Fibroblast of mammary gland (primary cell): ENCODE measurements at regions not wholly inside any gene's neighbourhood (a gene's known extent, or its start where the extent isn't known, plus 50 kb on each side); places are given as distances from the start of the nearest gene placed in this dataset.
"Not testable (repeated sequence)": the region's sequence is repeated elsewhere in the genome, so short reads cannot be mapped to it uniquely, and the experiment has no call there.

Source experiments
- DNase-seq: peaks from one replicate; pipeline ENCODE4 v3.0.0-alpha.2; 2010; ENCODE audit warnings: low read depth
- H3K4me3 ChIP-seq: 2 replicates; pipeline ENCODE4 v1.5.1; 2011; ENCODE audit warnings: low read depth, mild to moderate bottlenecking, low read length, moderate library complexity; ENCODE audit not compliant: control insufficient read depth
- TF ChIP-seq, protein P1 (sequence below): conservative IDR thresholded peaks from 2 replicates; pipeline ENCODE4 v1.5.1; 2011; ENCODE audit warnings: low read depth, low read length, inconsistent platforms; ENCODE audit not compliant: control insufficient read depth, insufficient read depth

DNA sequence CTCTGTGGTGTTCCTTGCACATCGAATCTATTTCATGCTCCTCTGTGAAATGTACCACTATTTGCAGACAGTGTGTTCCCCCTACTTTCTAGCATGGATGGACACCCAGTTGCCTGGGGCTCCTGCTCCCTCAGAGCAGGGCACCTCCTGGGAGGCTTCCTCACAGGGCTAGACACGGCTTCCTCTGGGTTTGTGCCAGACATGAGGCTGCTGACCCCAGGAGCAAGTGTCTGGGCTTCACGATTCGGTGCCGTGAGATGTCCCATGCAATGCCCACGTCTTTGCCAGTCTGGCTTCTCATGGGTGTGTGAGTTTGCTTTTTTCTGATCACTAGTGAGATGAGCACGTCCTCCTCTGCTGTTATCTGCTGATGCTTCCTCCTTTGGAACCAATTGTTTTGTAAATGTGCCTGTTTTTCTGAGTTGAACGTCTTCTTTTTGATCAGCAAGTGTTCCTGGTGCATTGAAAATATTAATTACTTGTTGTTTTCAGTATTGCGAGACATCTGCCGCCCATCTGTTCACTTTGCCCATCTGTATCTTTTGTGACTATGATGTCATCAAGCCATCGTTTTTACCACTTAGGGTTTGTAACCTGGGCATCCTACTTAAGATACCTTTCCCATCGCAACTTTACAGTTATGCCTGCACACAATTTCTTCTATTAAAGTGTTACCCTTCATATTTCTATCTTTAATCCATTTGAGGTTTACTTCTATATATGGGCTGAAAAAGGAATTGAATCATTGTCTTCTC, 92.0 kb downstream of the TTLL2 start:
- DNase-seq, result no peak
- H3K4me3 ChIP-seq, result no peak overlapping the region
- TF ChIP-seq, protein P1, sequence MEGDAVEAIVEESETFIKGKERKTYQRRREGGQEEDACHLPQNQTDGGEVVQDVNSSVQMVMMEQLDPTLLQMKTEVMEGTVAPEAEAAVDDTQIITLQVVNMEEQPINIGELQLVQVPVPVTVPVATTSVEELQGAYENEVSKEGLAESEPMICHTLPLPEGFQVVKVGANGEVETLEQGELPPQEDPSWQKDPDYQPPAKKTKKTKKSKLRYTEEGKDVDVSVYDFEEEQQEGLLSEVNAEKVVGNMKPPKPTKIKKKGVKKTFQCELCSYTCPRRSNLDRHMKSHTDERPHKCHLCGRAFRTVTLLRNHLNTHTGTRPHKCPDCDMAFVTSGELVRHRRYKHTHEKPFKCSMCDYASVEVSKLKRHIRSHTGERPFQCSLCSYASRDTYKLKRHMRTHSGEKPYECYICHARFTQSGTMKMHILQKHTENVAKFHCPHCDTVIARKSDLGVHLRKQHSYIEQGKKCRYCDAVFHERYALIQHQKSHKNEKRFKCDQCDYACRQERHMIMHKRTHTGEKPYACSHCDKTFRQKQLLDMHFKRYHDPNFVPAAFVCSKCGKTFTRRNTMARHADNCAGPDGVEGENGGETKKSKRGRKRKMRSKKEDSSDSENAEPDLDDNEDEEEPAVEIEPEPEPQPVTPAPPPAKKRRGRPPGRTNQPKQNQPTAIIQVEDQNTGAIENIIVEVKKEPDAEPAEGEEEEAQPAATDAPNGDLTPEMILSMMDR, result no peak

DNA sequence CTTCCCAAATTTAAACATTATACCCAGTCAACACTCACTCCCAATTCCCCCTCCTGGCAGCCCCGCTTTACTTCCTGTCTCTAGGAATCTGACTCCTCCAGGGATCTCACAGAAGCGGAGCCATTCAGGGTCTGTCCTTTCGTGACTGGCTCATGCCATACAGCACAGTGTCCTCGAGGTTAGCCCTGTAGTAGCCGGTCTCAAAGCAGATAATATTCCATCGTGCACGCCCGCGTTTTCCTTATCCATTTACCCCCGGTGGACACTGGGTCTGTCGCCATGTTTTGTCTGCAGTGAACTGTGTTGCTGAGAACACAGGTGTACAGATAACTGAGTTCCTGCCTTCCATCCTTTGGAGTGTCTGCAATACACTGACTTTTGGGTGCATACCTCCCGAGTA, 95.3 kb downstream of the TTLL2 start:
- TF ChIP-seq, protein P1, result no peak

DNA sequence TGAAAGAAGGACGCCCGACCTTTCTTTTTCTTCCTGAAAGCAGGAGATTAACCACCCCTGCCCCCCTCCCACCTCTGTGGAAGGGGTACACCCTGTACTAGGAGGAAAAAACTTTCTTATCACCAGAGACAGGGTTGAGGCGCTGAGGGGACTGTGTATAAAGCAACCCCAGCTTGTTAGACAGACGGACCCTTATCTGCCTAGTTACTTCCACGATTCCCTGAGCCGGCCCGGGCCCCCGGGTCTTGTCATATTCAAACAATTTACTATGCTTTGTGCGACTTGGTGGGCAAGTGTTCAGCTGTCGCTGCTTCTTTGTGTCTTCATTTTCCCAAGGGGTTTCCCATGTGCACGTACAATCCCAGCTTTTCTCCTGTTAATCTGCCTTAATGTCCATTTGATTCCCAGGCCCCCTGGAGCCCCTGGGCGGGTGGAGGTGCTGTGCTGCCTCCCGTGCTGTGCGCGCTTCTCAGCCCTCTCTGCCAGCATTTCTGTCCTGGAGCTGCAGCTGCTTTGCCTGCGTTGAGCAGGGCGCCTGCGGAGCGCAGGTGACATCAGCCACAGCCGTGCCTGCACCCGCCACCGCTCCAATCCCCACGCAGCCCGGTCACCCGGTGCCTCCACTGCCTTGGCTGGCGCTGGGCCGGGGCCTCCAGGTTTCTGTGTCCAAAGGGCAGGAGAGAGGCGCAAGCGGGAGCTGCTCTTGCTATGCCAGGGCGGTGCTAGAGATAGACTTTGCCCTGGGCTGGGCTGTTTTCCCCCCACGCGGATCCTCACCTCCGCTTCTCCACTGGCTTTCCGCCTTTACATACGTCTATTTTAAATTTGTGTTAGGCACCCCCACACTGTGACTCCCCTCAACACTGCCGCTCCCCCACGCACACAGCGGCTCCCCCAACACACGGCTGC, 96.2 kb downstream of the TTLL2 start:
- DNase-seq, result no peak
- H3K4me3 ChIP-seq, result no peak overlapping the region
- TF ChIP-seq, protein P1, result no peak

More for the DNA sequence above, 95.3 kb downstream of the TTLL2 start:
- no peak for DNase-seq
- H3K4me3 ChIP-seq, result no peak overlapping the region

DNA sequence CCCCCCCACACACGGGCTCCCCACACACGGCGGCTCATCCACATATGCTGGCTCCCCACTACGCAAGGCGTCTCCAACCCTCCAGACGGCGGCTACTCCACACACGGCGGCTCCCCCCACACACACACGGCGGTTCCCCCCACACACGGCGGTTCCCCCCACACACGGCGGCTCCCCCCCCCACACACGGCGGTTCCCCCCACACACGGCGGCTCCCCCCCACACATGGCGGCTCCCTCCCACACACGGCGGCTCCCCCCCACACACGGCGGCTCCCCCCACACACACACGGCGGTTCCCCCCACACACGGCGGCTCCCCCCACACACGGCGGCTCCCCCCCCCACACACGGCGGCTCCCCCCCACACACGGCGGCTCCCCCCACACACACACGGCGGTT, 97.1 kb downstream of the TTLL2 start:
- DNase-seq, H3K4me3 ChIP-seq: not testable (repeated sequence)

DNA sequence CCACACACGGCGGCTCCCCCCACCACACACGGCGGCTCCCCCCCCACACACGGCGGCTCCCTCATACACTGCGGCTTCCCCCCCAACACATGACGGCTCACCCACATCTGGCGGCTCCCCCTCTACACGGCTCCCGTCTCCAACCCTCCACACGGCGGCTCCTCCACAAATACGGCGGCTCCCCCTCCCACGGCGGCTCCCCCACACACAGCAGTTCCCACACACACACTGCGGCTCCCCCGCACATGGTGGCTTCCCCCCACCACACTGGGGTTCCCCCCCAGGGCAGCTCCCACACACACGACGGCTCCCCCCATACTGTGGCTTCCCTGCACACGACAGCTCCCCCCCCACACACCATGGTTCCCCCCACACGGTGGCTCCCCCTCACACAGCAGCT, 98.0 kb downstream of the TTLL2 start:
- TF ChIP-seq, protein P1, result no peak
- DNase-seq, result no peak
- H3K4me3 ChIP-seq, result no peak overlapping the region

DNA sequence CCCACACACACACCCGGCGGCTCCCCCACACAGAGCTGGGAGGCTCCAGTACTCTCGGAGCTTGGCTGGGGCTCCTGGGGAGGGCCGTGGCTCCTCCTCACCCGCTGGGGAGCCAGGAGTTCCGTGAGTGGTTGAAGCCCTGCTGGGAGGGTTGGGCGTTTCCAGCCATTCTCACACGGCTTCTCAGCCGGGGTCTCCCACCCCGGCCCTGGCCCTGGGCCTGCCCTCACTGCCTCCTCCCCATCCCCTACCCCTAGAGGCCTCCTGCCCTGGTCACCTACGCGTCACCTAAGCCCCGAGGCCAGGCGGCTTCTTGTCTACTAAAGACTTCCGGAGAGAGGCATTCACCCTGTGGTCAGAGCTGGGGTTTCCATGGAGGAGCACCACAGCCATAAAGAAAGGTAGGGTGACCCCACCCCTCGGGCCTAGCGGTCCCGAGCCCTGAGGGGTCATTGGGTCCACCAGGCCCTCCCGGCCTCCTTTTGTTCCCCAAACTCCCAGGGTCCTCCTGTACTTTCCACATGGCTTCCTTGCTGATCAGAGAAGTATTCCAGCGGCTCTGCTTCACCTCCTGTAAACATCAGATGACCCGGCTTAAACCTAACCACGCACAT, 99.3 kb downstream of the TTLL2 start:
- TF ChIP-seq, protein P1, result no peak
- H3K4me3 ChIP-seq, result no peak overlapping the region
- DNase-seq, result no peak

DNA sequence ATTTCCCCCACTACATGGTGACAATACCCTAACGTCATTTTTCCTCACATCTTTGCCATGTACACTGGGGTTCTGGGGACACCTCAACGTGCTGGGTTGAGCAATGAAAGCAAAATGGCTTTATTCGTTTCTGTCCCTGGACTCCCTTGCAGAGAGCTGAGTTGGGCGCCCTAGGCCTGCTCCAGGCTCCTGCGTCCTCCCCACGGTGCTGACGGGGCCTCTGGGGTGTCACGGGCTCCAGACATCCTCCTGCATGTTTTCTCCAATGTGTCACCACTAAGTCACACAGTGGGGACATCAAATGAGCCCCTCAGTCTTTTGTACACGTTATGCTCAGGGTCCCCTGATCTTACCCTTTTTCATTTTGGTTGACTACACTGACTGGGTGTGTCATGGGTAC, 99.8 kb downstream of the TTLL2 start:
- DNase-seq, result no peak
- no peak overlapping the region for H3K4me3 ChIP-seq
- TF ChIP-seq, protein P1, result no peak
